ENCODE measurements at regions not wholly inside any gene's neighbourhood (a gene's known extent, or its start where the extent isn't known, plus 50 kb on each side); places are given as distances from the start of the nearest gene placed in this dataset.

DNA sequence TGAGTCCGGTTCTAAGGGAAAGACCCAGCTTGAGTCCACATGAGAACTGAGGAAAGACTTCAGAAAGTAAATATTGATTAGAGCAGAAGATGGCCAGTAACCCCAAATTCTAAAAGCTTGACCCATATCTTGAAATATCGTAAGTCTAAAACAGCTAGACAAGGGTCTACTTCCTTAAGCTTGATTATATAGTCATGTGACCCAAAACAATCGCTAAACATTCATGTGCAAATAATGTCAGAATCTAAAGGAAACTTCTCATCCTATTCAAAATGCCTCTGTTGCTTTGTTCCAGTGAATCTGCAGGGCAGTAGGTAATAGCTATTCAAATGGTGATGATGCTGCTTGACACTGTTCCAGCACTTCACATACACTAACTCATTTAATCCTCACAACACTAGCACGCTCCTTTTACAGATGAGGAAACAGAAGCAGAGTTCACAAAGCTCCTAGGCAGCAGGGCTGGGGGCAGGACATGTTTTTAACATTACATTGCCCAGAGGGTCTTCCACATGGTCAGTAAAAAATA is 52.6 kb downstream of the TCF20 start:
- WGBS, result 95% methylated on average over 4 of the region's 4 CpGs
- peaks cover 0 to 3% of the 10 kb centered on the region in 2 donors for H3K4me1 ChIP-seq (ENCODE audit: control insufficient read depth in 2 of 2, insufficient read depth in 2 of 2, low read length in 2 of 2)
- H3K27me3 ChIP-seq (ENCODE audit: control insufficient read depth in 2 of 2, insufficient read depth in 1 of 2, low read length in 1 of 2), result no peaks in the 10 kb centered on the region

DNA sequence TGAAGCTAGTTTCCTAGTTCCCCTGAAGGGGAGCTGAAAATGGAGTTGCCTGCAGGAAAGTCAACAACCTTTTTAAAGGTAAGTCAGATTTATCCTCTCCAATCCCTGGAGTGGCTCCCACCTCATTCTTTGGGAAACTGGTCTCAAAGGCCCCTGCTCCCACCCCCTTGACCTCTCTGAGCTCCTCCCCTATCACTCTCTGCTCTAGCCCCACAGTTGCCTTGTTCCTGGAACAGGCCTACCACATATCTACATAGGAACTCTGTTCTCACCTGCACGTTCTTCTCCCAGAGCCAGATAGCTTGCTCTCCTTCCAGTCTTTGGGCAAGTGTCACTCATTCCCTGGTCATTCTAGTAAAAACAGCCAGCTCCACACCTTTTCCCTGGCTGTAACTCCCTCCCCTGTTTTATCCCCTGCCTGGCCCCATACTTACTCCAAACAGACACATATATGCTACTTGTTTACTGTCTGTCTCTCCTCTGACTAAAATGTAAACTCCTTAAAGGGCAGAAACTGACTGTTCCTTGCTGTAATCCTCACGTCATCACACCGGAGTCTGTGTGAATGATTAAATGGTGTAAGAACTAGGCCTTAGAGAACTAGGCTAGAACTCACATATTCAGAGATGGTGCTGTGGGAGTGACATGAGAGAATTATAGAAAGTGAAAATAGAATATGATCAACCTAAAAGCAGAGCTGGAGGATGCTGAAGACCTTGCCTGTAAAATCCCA is 53.3 kb downstream of the TCF20 start:
- peaks cover 0 to 3% of the 10 kb centered on the region in 2 donors for H3K4me1 ChIP-seq (ENCODE audit: control insufficient read depth in 2 of 2, insufficient read depth in 2 of 2, low read length in 2 of 2)
- 91% methylated on average over 3 of the region's 3 CpGs for WGBS

More for the DNA sequence above, 52.6 kb downstream of the TCF20 start:
- Histone ChIP-seq H3K9me3 (ENCODE audit: control insufficient read depth in 2 of 2, insufficient read depth in 1 of 2, low read length in 1 of 2) (no peaks in the 10 kb centered on the region), H3K36me3 (ENCODE audit: control insufficient read depth in 2 of 2, insufficient read depth in 2 of 2, low read length in 1 of 2) (peaks cover 24 to 25% of the 10 kb centered on the region in 2 donors), H3K27ac (ENCODE audit: low read depth in 1 of 2, low read length in 1 of 2) (no peak overlapping the region), H3K4me3 (ENCODE audit: low read length in 2 of 2) (no peak overlapping the region)
- DNase-seq (ENCODE audit: low read depth in 6 of 9, low spot score in 9 of 9), result no peak

DNA sequence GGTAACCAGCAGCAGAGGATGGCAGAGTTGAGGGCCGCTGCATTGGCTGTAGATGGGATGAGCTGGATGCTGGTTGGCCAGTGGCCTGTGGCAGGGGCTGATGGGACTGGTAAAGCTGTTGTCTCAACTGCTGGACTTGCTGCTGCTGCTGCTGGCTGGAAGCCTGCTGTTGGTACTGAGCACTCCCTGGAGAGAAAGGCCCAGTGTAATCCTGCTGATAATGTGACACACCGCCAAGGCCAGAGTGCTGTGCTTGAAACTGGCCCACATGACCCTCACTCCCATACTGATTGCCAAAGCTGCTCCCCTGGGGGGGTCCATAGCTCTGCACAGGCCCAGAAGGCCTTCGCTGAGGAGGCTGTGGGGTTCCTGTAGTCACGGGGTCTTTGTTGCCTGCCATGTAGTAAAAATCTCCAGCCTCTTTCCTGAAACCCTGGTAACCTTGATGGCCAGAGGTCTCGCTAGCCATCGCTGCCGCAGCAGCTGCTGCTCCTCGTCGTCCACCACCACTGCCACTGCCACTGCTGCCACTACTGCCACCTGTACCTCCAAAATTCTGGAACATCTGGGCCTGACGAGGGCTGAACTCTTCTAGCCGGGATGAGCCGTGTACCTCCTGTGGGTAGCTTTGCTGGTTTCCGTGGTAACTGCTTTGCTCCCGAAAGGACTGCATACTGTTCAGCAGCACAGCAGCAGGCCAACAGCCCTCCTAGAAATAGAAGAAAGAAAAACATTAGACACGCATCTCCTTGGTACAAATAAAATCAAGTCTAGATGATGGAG is 55.6 kb downstream of the TCF20 start:
- H3K27ac ChIP-seq (ENCODE audit: low read depth in 1 of 2, low read length in 1 of 2), result no peak overlapping the region
- H3K4me3 ChIP-seq (ENCODE audit: low read length in 2 of 2), result no peak overlapping the region
- H3K27me3 ChIP-seq (ENCODE audit: control insufficient read depth in 2 of 2, insufficient read depth in 1 of 2, low read length in 1 of 2), result no peaks in the 10 kb centered on the region
- peaks cover 54 to 55% of the 10 kb centered on the region in 2 donors for H3K36me3 ChIP-seq (ENCODE audit: control insufficient read depth in 2 of 2, insufficient read depth in 2 of 2, low read length in 1 of 2)
- 97% methylated on average over 15 of the region's 15 CpGs for WGBS
- DNase-seq (ENCODE audit: low read depth in 6 of 9, low spot score in 9 of 9), result no peak
- H3K9me3 ChIP-seq (ENCODE audit: control insufficient read depth in 2 of 2, insufficient read depth in 1 of 2, low read length in 1 of 2), result no peaks in the 10 kb centered on the region
- peaks cover 0 to 3% of the 10 kb centered on the region in 2 donors for H3K4me1 ChIP-seq (ENCODE audit: control insufficient read depth in 2 of 2, insufficient read depth in 2 of 2, low read length in 2 of 2)

More for the DNA sequence above, 53.3 kb downstream of the TCF20 start:
- no peaks in the 10 kb centered on the region for H3K9me3 ChIP-seq (ENCODE audit: control insufficient read depth in 2 of 2, insufficient read depth in 1 of 2, low read length in 1 of 2)
- no peaks in the 10 kb centered on the region for H3K27me3 ChIP-seq (ENCODE audit: control insufficient read depth in 2 of 2, insufficient read depth in 1 of 2, low read length in 1 of 2)
- no peak overlapping the region for H3K27ac ChIP-seq (ENCODE audit: low read depth in 1 of 2, low read length in 1 of 2)
- DNase-seq (ENCODE audit: low read depth in 6 of 9, low spot score in 9 of 9), result no peak
- H3K36me3 ChIP-seq (ENCODE audit: control insufficient read depth in 2 of 2, insufficient read depth in 2 of 2, low read length in 1 of 2), result peaks cover 30 to 32% of the 10 kb centered on the region in 2 donors
- no peak overlapping the region for H3K4me3 ChIP-seq (ENCODE audit: low read length in 2 of 2)

DNA sequence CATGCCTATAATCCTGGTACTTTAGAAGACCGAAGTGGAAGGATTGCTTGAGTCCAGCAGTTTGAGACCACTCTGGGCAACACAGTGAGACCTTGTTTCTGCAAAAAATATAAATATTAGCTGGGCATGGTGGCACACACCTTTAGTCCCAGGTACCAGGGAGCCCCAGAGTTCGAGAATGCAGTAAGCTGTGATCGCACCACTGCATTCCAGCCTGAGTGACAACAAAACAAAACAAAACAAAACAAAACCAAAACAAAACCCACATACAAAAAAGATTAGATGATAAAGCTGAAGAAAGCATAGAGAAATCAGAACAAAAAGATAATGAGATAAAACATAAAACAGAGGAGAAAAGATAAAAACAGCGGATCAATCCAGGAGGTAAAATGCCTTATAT is 62.1 kb downstream of the TCF20 start:
- H3K36me3 ChIP-seq (ENCODE audit: control insufficient read depth in 2 of 2, insufficient read depth in 2 of 2, low read length in 1 of 2), result peaks cover 45 to 71% of the 10 kb centered on the region in 2 donors
- no peak overlapping the region for H3K4me3 ChIP-seq (ENCODE audit: low read length in 2 of 2)
- WGBS, result 94% methylated on average over 4 of the region's 4 CpGs
- no peaks in the 10 kb centered on the region for H3K27me3 ChIP-seq (ENCODE audit: control insufficient read depth in 2 of 2, insufficient read depth in 1 of 2, low read length in 1 of 2)
- H3K4me1 ChIP-seq (ENCODE audit: control insufficient read depth in 2 of 2, insufficient read depth in 2 of 2, low read length in 2 of 2), result no peaks in the 10 kb centered on the region
- DNase-seq (ENCODE audit: low read depth in 6 of 9, low spot score in 9 of 9), result no peak
- no peak overlapping the region for H3K27ac ChIP-seq (ENCODE audit: low read depth in 1 of 2, low read length in 1 of 2)
- H3K9me3 ChIP-seq (ENCODE audit: control insufficient read depth in 2 of 2, insufficient read depth in 1 of 2, low read length in 1 of 2), result no peaks in the 10 kb centered on the region

DNA sequence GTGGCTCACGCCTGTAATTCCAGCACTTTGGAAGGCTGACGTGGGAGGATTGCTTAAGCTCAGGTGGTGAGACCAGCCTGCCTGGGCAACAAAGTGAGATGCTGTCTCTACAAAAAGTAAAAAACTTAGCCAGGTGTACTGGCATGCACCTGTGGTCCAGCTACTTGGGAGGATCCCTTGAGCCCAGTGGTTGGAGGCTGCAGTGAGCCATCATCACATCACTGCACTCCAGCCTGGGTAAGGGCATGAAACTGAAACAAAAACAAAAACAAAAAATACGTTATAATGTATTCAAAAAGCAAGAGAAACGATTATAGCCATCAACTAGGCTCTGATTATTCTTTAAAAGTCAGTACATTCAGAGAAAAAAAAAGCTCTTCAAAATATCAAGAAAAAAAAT is 62.5 kb downstream of the TCF20 start:
- Histone ChIP-seq H3K27me3 (ENCODE audit: control insufficient read depth in 2 of 2, insufficient read depth in 1 of 2, low read length in 1 of 2) (no peaks in the 10 kb centered on the region), H3K4me1 (ENCODE audit: control insufficient read depth in 2 of 2, insufficient read depth in 2 of 2, low read length in 2 of 2) (no peaks in the 10 kb centered on the region), H3K9me3 (ENCODE audit: control insufficient read depth in 2 of 2, insufficient read depth in 1 of 2, low read length in 1 of 2) (no peaks in the 10 kb centered on the region), H3K4me3 (ENCODE audit: low read length in 2 of 2) (no peak overlapping the region), H3K36me3 (ENCODE audit: control insufficient read depth in 2 of 2, insufficient read depth in 2 of 2, low read length in 1 of 2) (peaks cover 40 to 66% of the 10 kb centered on the region in 2 donors), H3K27ac (ENCODE audit: low read depth in 1 of 2, low read length in 1 of 2) (no peak overlapping the region)
- no peak for DNase-seq (ENCODE audit: low read depth in 6 of 9, low spot score in 9 of 9)
- 90% methylated on average over 4 of the region's 4 CpGs for WGBS

DNA sequence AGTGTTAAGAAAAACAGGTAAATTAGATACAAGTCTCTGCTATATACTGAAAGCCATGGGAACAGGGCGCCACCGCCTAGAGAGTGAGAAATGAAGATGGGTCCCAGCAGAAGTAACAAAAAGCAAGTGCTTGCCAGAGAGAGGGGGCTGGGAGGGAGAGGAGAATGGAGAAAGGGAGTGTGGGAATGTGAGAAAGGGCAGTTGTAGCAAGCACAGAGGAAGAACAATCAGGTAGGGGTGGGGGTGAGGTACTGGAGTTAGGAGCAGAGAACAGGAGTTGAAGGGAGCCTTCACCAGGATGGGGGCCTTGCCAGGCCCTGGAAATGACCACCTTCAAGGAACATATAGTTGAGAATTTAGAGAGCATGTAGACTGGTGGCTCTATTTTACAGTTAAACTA is 66.8 kb downstream of the TCF20 start:
- no peaks in the 10 kb centered on the region for H3K9me3 ChIP-seq (ENCODE audit: control insufficient read depth in 2 of 2, insufficient read depth in 1 of 2, low read length in 1 of 2)
- DNase-seq (ENCODE audit: low read depth in 6 of 9, low spot score in 9 of 9), result no peak
- WGBS, result over 99% methylated on average over 2 of the region's 2 CpGs
- peaks cover 0 to 6% of the 10 kb centered on the region in 2 donors for H3K4me1 ChIP-seq (ENCODE audit: control insufficient read depth in 2 of 2, insufficient read depth in 2 of 2, low read length in 2 of 2)
- H3K27ac ChIP-seq (ENCODE audit: low read depth in 1 of 2, low read length in 1 of 2), result no peak overlapping the region
- H3K27me3 ChIP-seq (ENCODE audit: control insufficient read depth in 2 of 2, insufficient read depth in 1 of 2, low read length in 1 of 2), result no peaks in the 10 kb centered on the region
- peaks cover 16 to 44% of the 10 kb centered on the region in 2 donors for H3K36me3 ChIP-seq (ENCODE audit: control insufficient read depth in 2 of 2, insufficient read depth in 2 of 2, low read length in 1 of 2)
- no peak overlapping the region for H3K4me3 ChIP-seq (ENCODE audit: low read length in 2 of 2)

DNA sequence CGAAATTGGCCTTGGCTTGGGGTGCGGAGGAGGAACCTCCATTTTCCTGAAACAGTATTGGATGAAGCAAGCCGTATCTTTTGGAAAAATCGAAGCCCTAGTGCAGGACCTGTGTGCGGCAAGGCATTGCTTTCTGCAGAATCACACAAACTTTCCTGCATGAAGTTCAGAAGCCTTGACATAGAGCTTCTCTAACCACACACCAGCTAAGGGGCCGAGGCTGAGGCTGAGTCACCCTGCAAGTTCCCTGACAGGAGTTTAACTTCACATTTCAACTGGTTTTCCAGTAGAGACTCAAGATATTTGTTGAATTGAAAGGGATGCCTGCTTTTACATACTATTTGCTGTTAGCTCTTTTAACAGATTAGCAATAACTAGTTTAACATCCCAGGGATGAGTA is 67.8 kb downstream of the TCF20 start:
- no peaks in the 10 kb centered on the region for H3K9me3 ChIP-seq (ENCODE audit: control insufficient read depth in 2 of 2, insufficient read depth in 1 of 2, low read length in 1 of 2)
- no peak overlapping the region for H3K4me3 ChIP-seq (ENCODE audit: low read length in 2 of 2)
- no peaks in the 10 kb centered on the region for H3K27me3 ChIP-seq (ENCODE audit: control insufficient read depth in 2 of 2, insufficient read depth in 1 of 2, low read length in 1 of 2)
- H3K36me3 ChIP-seq (ENCODE audit: control insufficient read depth in 2 of 2, insufficient read depth in 2 of 2, low read length in 1 of 2), result peaks cover 16 to 38% of the 10 kb centered on the region in 2 donors
- H3K4me1 ChIP-seq (ENCODE audit: control insufficient read depth in 2 of 2, insufficient read depth in 2 of 2, low read length in 2 of 2), result peaks cover 0 to 6% of the 10 kb centered on the region in 2 donors
- peak in 4 of 9 donors; percentile 19 to 64 (median 36) for DNase-seq (ENCODE audit: low read depth in 6 of 9, low spot score in 9 of 9)
- peak overlapping the region in 1 of 2 donors; percentile 15 for H3K27ac ChIP-seq (ENCODE audit: low read depth in 1 of 2, low read length in 1 of 2)
- 74% methylated on average over 6 of the region's 6 CpGs for WGBS

DNA sequence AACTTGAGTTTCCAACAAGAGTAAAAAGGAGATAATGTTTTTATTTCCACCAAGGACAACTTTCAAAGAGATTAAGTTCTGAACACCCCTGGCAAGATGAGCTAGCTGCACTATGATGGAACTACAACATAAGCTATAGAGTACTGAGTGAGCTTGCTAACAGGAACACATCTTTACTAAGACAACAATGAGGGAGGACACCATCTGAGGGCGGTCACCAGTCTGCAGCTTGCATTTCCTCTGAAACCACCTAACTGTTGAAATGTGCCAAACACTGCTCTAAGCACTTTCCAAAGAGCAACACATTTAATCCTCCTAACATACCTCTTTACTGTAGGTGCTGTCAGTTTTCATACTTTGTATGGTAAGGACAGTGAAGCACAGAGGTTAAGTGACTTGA is 68.4 kb downstream of the TCF20 start:
- Histone ChIP-seq H3K4me1 (ENCODE audit: control insufficient read depth in 2 of 2, insufficient read depth in 2 of 2, low read length in 2 of 2) (peaks cover 0 to 6% of the 10 kb centered on the region in 2 donors), H3K27me3 (ENCODE audit: control insufficient read depth in 2 of 2, insufficient read depth in 1 of 2, low read length in 1 of 2) (no peaks in the 10 kb centered on the region), H3K4me3 (ENCODE audit: low read length in 2 of 2) (no peak overlapping the region), H3K27ac (ENCODE audit: low read depth in 1 of 2, low read length in 1 of 2) (no peak overlapping the region), H3K36me3 (ENCODE audit: control insufficient read depth in 2 of 2, insufficient read depth in 2 of 2, low read length in 1 of 2) (peaks cover 16 to 33% of the 10 kb centered on the region in 2 donors), H3K9me3 (ENCODE audit: control insufficient read depth in 2 of 2, insufficient read depth in 1 of 2, low read length in 1 of 2) (no peaks in the 10 kb centered on the region)
- peak in 2 of 9 donors; percentile 14 to 30 for DNase-seq (ENCODE audit: low read depth in 6 of 9, low spot score in 9 of 9)
- WGBS, result 70% methylated on average over 1 of the region's 1 CpG

DNA sequence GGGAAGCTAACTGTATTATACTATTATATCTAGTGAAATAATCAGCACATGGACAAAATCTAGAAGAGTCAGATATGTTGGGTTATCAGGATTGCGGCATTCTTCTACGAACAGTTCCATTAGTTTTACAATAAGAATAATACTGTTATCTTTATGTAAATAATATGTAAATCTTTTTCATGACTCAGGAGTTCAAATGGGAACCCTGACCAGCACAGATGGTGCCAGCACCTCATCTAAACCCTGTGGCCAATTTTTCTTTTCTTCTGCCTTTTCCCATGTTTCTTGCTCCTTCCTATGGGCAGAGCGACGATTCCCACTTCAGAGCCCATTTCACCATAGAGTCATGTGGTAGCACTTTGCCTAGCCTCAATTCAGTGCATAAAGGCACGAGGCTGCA is 68.4 kb upstream of the CYP2D6 start:
- no peak for DNase-seq (ENCODE audit: low read depth in 6 of 9, low spot score in 9 of 9)
- H3K36me3 ChIP-seq (ENCODE audit: control insufficient read depth in 2 of 2, insufficient read depth in 2 of 2, low read length in 1 of 2), result peaks cover 18 to 19% of the 10 kb centered on the region in 2 donors
- no peak overlapping the region for H3K4me3 ChIP-seq (ENCODE audit: low read length in 2 of 2)
- no peaks in the 10 kb centered on the region for H3K9me3 ChIP-seq (ENCODE audit: control insufficient read depth in 2 of 2, insufficient read depth in 1 of 2, low read length in 1 of 2)
- peaks cover 3 to 6% of the 10 kb centered on the region in 2 donors for H3K4me1 ChIP-seq (ENCODE audit: control insufficient read depth in 2 of 2, insufficient read depth in 2 of 2, low read length in 2 of 2)
- no peak overlapping the region for H3K27ac ChIP-seq (ENCODE audit: low read depth in 1 of 2, low read length in 1 of 2)
- no peaks in the 10 kb centered on the region for H3K27me3 ChIP-seq (ENCODE audit: control insufficient read depth in 2 of 2, insufficient read depth in 1 of 2, low read length in 1 of 2)
- over 99% methylated on average over 5 of the region's 5 CpGs for WGBS
